Ovary (tissue), 3 donors: ENCODE measurements at regions not wholly inside any gene's neighbourhood (a gene's known extent, or its start where the extent isn't known, plus 50 kb on each side); places are given as distances from the start of the nearest gene placed in this dataset.
"Not testable (repeated sequence)": the region's sequence is repeated elsewhere in the genome, so short reads cannot be mapped to it uniquely, and the experiment has no call there.

ENCODE experiments used
- EP300 ChIP-seq: sonication (generic); formaldehyde crosslinking; IDR thresholded peaks from one replicate; pipeline ENCODE4 v1.6.1; 2017; ENCODE audit warnings: antibody characterized with exemption
- POLR2A ChIP-seq: fragments of 450-650 bp; IDR thresholded peaks from one replicate; pipeline ENCODE4 v1.6.1; 2017; ENCODE audit warnings: antibody characterized with exemption, mild to moderate bottlenecking, moderate library complexity
- TF ChIP-seq, protein P1 (sequence below), 3 donors: fragments of 450-650 bp in 2 of 3; fragments of 200-600 bp in 1 of 3; IDR thresholded peaks; one replicate each; pipeline versions ENCODE4 v1.5.1 to v1.8.0; 2016 to 2022; ENCODE audit warnings: antibody characterized with exemption in 3 of 3, mild to moderate bottlenecking in 1 of 3
- donor health status: DM: no; HTN: no; CAD: no.

DNA sequence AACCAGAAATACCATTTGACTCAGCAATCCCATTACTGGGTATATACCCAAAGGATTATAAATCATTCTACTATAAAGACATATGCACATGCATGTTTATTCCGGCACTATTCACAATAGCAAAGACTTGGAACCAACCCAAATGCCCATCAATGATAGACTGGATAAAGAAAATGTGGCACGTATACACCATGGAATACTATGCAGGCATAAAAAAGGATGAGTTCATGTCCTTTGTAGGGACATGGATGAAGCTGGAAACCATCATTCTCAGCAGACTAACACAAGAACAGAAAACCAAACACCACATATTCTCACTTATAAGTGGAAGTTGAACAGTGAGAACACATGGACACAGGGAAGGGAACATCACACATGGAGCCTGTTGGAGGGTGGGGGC, 158.2 kb downstream of the GXYLT1 start:
- TF ChIP-seq, protein P1, sequence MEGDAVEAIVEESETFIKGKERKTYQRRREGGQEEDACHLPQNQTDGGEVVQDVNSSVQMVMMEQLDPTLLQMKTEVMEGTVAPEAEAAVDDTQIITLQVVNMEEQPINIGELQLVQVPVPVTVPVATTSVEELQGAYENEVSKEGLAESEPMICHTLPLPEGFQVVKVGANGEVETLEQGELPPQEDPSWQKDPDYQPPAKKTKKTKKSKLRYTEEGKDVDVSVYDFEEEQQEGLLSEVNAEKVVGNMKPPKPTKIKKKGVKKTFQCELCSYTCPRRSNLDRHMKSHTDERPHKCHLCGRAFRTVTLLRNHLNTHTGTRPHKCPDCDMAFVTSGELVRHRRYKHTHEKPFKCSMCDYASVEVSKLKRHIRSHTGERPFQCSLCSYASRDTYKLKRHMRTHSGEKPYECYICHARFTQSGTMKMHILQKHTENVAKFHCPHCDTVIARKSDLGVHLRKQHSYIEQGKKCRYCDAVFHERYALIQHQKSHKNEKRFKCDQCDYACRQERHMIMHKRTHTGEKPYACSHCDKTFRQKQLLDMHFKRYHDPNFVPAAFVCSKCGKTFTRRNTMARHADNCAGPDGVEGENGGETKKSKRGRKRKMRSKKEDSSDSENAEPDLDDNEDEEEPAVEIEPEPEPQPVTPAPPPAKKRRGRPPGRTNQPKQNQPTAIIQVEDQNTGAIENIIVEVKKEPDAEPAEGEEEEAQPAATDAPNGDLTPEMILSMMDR (IDR thresholded peaks at IDR 0.05), result not testable (repeated sequence)
- not testable (repeated sequence) for TF ChIP-seq POLR2A, EP300
